ENCODE measurements at regions not wholly inside any gene's neighbourhood (a gene's known extent, or its start where the extent isn't known, plus 50 kb on each side); places are given as distances from the start of the nearest gene placed in this dataset.

- H3K4me1 ChIP-seq (ENCODE audit: insufficient read depth, low read length) = no peaks in the 10 kb centered on the region
- no peaks in the 10 kb centered on the region for H3K9me2 ChIP-seq (replicated peaks; ENCODE audit: low read length)
- H3K9ac ChIP-seq (ENCODE audit: low read length) = no peak overlapping the region
- BruUV-seq (replicated peaks) = no TSS peak
- ChIA-PET CTCF (no interaction called here), POLR2A (ENCODE audit: unreplicated experiment) (no interaction called here)
- intact Hi-C loops (cut with micrococcal nuclease) = no loop called here
- H3K4me2 ChIP-seq (ENCODE audit: low read length) = no peak overlapping the region
- no peaks in the 10 kb centered on the region for H3K79me2 ChIP-seq (ENCODE audit: low read length)
- H4K20me1 ChIP-seq (ENCODE audit: low read length) = no peaks in the 10 kb centered on the region
- TF ChIP-seq CTCF (conservative IDR thresholded peaks at IDR 0.05; ENCODE audit: low read depth, low read length) (no peak), EZH2phosphoT487 (IDR thresholded peaks at IDR 0.05; ENCODE audit: borderline replicate concordance, low read length) (no peak), EZH2 (IDR thresholded peaks at IDR 0.05; ENCODE audit: low read length, unreplicated experiment) (no peak)
- no peak overlapping the region for H3K27ac ChIP-seq (ENCODE audit: low read length)
- no peak for DNase-seq
- H3K4me3 ChIP-seq (ENCODE audit: low read length) = no peak overlapping the region
- no peaks in the 10 kb centered on the region for H3F3A ChIP-seq (ENCODE audit: low read length, unreplicated experiment)
- no peak overlapping the region for H2AFZ ChIP-seq (ENCODE audit: low read length)
- ATAC-seq = no peak
- H3K27me3 ChIP-seq (ENCODE audit: low read length) = no peaks in the 10 kb centered on the region
- H3K36me3 ChIP-seq (ENCODE audit: low read depth, low read length) = no peaks in the 10 kb centered on the region
- H3K9me3 ChIP-seq (ENCODE audit: low read length) = no peaks in the 10 kb centered on the region
Observed at GRCh38 chr20:40525351-40525750, 163.7 kb downstream of the MAFB start.

- Histone ChIP-seq H3K4me2 (ENCODE audit: low read length) (no peak overlapping the region), H2AFZ (ENCODE audit: low read length) (no peak overlapping the region), H3K9me2 (replicated peaks; ENCODE audit: low read length) (no peaks in the 10 kb centered on the region), H3K36me3 (ENCODE audit: low read depth, low read length) (no peaks in the 10 kb centered on the region), H3K9me3 (ENCODE audit: low read length) (no peaks in the 10 kb centered on the region), H3K4me1 (ENCODE audit: insufficient read depth, low read length) (no peaks in the 10 kb centered on the region), H4K20me1 (ENCODE audit: low read length) (no peaks in the 10 kb centered on the region), H3K27me3 (ENCODE audit: low read length) (no peaks in the 10 kb centered on the region), H3K9ac (ENCODE audit: low read length) (no peak overlapping the region), H3F3A (ENCODE audit: low read length, unreplicated experiment) (no peaks in the 10 kb centered on the region), H3K4me3 (ENCODE audit: low read length) (no peak overlapping the region), H3K79me2 (ENCODE audit: low read length) (no peaks in the 10 kb centered on the region), H3K27ac (ENCODE audit: low read length) (no peak overlapping the region)
- intact Hi-C loops (cut with micrococcal nuclease) = no loop called here
- BruUV-seq (replicated peaks) = no TSS peak
- DNase-seq (no peak), ATAC-seq (no peak)
- CTCF ChIA-PET = no interaction called here
- TF ChIP-seq CTCF (conservative IDR thresholded peaks at IDR 0.05; ENCODE audit: low read depth, low read length) (no peak), EZH2phosphoT487 (IDR thresholded peaks at IDR 0.05; ENCODE audit: borderline replicate concordance, low read length) (no peak), EZH2 (IDR thresholded peaks at IDR 0.05; ENCODE audit: low read length, unreplicated experiment) (no peak)
- POLR2A ChIA-PET (ENCODE audit: unreplicated experiment) = no interaction called here
Observed at GRCh38 chr20:40524071-40524470, 165.0 kb downstream of the MAFB start.

- no peak overlapping the region for H2AFZ ChIP-seq (ENCODE audit: low read length)
- CTCF ChIA-PET = no interaction called here
- no peaks in the 10 kb centered on the region for H3K79me2 ChIP-seq (ENCODE audit: low read length)
- no peak overlapping the region for H3K9ac ChIP-seq (ENCODE audit: low read length)
- H4K20me1 ChIP-seq (ENCODE audit: low read length) = no peaks in the 10 kb centered on the region
- H3F3A ChIP-seq (ENCODE audit: low read length, unreplicated experiment) = no peaks in the 10 kb centered on the region
- no peak overlapping the region for H3K4me3 ChIP-seq (ENCODE audit: low read length)
- no peaks in the 10 kb centered on the region for H3K4me1 ChIP-seq (ENCODE audit: insufficient read depth, low read length)
- POLR2A ChIA-PET (ENCODE audit: unreplicated experiment) = no interaction called here
- no peaks in the 10 kb centered on the region for H3K27me3 ChIP-seq (ENCODE audit: low read length)
- no peak overlapping the region for H3K4me2 ChIP-seq (ENCODE audit: low read length)
- no TSS peak for BruUV-seq (replicated peaks)
- intact Hi-C loops (cut with micrococcal nuclease) = no loop called here
- no peak for DNase-seq
- no peaks in the 10 kb centered on the region for H3K9me2 ChIP-seq (replicated peaks; ENCODE audit: low read length)
- no peaks in the 10 kb centered on the region for H3K36me3 ChIP-seq (ENCODE audit: low read depth, low read length)
- no peak for ATAC-seq
- TF ChIP-seq CTCF (conservative IDR thresholded peaks at IDR 0.05; ENCODE audit: low read depth, low read length) = no peak
- no peak overlapping the region for H3K27ac ChIP-seq (ENCODE audit: low read length)
- 0 out of 2 replicates have a peak, but pooled peaks cover 4% of the 10 kb centered on the region for H3K9me3 ChIP-seq (ENCODE audit: low read length)
Observed at GRCh38 chr20:40522405-40522804, 166.6 kb downstream of the MAFB start.
